BE2C (cell line): ENCODE measurements at regions not wholly inside any gene's neighbourhood (a gene's known extent, or its start where the extent isn't known, plus 50 kb on each side); places are given as distances from the start of the nearest gene placed in this dataset.

ENCODE experiments used
- DNase-seq: peaks from one replicate; pipeline ENCODE4 v3.0.0-alpha.2; 2020
- H3K27me3 ChIP-seq: fragments of 250-450 bp; sonication (Bioruptor Pico); 2 replicates; pipeline ENCODE4 v1.5.1; 2020; ENCODE audit warnings: mild to moderate bottlenecking
- H3K36me3 ChIP-seq: fragments of 250-450 bp; sonication (Bioruptor Pico); 2 replicates; pipeline ENCODE4 v1.5.1; 2020; ENCODE audit warnings: mild to moderate bottlenecking
- H3K4me1 ChIP-seq: fragments of 250-450 bp; sonication (Bioruptor Pico); 2 replicates; pipeline ENCODE4 v1.5.1; 2020
- H3K4me3 ChIP-seq: 2 replicates; pipeline ENCODE4 v1.5.1; 2011; ENCODE audit warnings: low read depth, low read length
- H3K9me3 ChIP-seq: fragments of 250-450 bp; sonication (Bioruptor Pico); 2 replicates; pipeline ENCODE4 v1.5.1; 2020
- CTCF ChIP-seq: IDR thresholded peaks from 2 replicates; pipeline ENCODE4 v1.5.1; 2012; ENCODE audit warnings: mild to moderate bottlenecking, low read depth, low read length

GRCh38 chr5:7190712-7191250, 205.2 kb upstream of the ADCY2 start:
- TF ChIP-seq CTCF = no peak
- no peak for DNase-seq
- no peak overlapping the region for H3K4me3 ChIP-seq
- no peaks in the 10 kb centered on the region for H3K36me3 ChIP-seq
- no peaks in the 10 kb centered on the region; the same call in 1 of the 2 replicates for H3K9me3 ChIP-seq
- no peaks in the 10 kb centered on the region for H3K27me3 ChIP-seq
- H3K4me1 ChIP-seq = no peaks in the 10 kb centered on the region

GRCh38 chr5:7192016-7192415, 203.9 kb upstream of the ADCY2 start:
- DNase-seq = no peak
- H3K27me3 ChIP-seq = no peaks in the 10 kb centered on the region
- H3K9me3 ChIP-seq = no peaks in the 10 kb centered on the region; the same call in 1 of the 2 replicates
- H3K36me3 ChIP-seq = no peaks in the 10 kb centered on the region
- H3K4me1 ChIP-seq = no peaks in the 10 kb centered on the region
- H3K4me3 ChIP-seq = no peak overlapping the region
- TF ChIP-seq CTCF = no peak

GRCh38 chr5:7202846-7203245, 193.1 kb upstream of the ADCY2 start:
- no peaks in the 10 kb centered on the region for H3K9me3 ChIP-seq
- TF ChIP-seq CTCF = no peak
- no peaks in the 10 kb centered on the region for H3K27me3 ChIP-seq
- H3K36me3 ChIP-seq = no peaks in the 10 kb centered on the region
- no peak overlapping the region for H3K4me3 ChIP-seq
- DNase-seq = no peak
- H3K4me1 ChIP-seq = no peaks in the 10 kb centered on the region

- H3K4me1 ChIP-seq = no peaks in the 10 kb centered on the region
- no peaks in the 10 kb centered on the region for H3K36me3 ChIP-seq
- H3K4me3 ChIP-seq = no peak overlapping the region
- no peaks in the 10 kb centered on the region for H3K27me3 ChIP-seq
- TF ChIP-seq CTCF = no peak
- no peak for DNase-seq
- H3K9me3 ChIP-seq = no peaks in the 10 kb centered on the region
These were observed 188.0 kb upstream of the ADCY2 start for GRCh38 chr5:7207979-7208378.

GRCh38 chr5:7208938-7209337, 187.0 kb upstream of the ADCY2 start:
- H3K27me3 ChIP-seq = no peaks in the 10 kb centered on the region
- H3K9me3 ChIP-seq = no peaks in the 10 kb centered on the region
- H3K4me1 ChIP-seq = no peaks in the 10 kb centered on the region
- DNase-seq = no peak
- no peak for TF ChIP-seq CTCF
- no peaks in the 10 kb centered on the region for H3K36me3 ChIP-seq
- H3K4me3 ChIP-seq = no peak overlapping the region

GRCh38 chr5:7209658-7210057, 186.3 kb upstream of the ADCY2 start:
- no peak for TF ChIP-seq CTCF
- Histone ChIP-seq H3K36me3 (no peaks in the 10 kb centered on the region), H3K9me3 (no peaks in the 10 kb centered on the region), H3K4me1 (no peaks in the 10 kb centered on the region), H3K27me3 (no peaks in the 10 kb centered on the region), H3K4me3 (no peak overlapping the region)
- DNase-seq = no peak
